ENCODE measurements at regions not wholly inside any gene's neighbourhood (a gene's known extent, or its start where the extent isn't known, plus 50 kb on each side); places are given as distances from the start of the nearest gene placed in this dataset.
"Not testable (repeated sequence)": the region's sequence is repeated elsewhere in the genome, so short reads cannot be mapped to it uniquely, and the experiment has no call there.

GRCh38 chr4:131584587-131584986 lies 1564.5 kb upstream of the PCDH10 start:
- no peak overlapping the region for H3K9ac ChIP-seq (ENCODE audit: low read depth in 1 of 2, low read length in 2 of 2)
- no peak overlapping the region for H3K4me3 ChIP-seq (ENCODE audit: low read depth in 1 of 2, low read length in 2 of 2)
- H3K27me3 ChIP-seq (ENCODE audit: control insufficient read depth in 1 of 2, insufficient read depth in 2 of 2, low read length in 2 of 2): no peaks in the 10 kb centered on the region
- no peaks in the 10 kb centered on the region for H3K36me3 ChIP-seq (ENCODE audit: control insufficient read depth in 1 of 2, insufficient read depth in 2 of 2, low read length in 2 of 2)
- H3K4me1 ChIP-seq (ENCODE audit: control insufficient read depth in 1 of 2, insufficient read depth in 2 of 2, low read length in 2 of 2): no peaks in the 10 kb centered on the region
- H3K27ac ChIP-seq (ENCODE audit: low read depth, low read length): no peak overlapping the region
- peaks cover 6% of the 10 kb centered on the region in 2 donors for H3K9me3 ChIP-seq (ENCODE audit: control insufficient read depth in 1 of 2, low read length in 2 of 2)

GRCh38 chr4:131595140-131595539 lies 1554.0 kb upstream of the PCDH10 start:
- no peak overlapping the region for H3K9ac ChIP-seq (ENCODE audit: low read depth in 1 of 2, low read length in 2 of 2)
- no peaks in the 10 kb centered on the region for H3K36me3 ChIP-seq (ENCODE audit: control insufficient read depth in 1 of 2, insufficient read depth in 2 of 2, low read length in 2 of 2)
- no peaks in the 10 kb centered on the region for H3K4me1 ChIP-seq (ENCODE audit: control insufficient read depth in 1 of 2, insufficient read depth in 2 of 2, low read length in 2 of 2)
- peaks cover 0 to 7% of the 10 kb centered on the region in 2 donors for H3K9me3 ChIP-seq (ENCODE audit: control insufficient read depth in 1 of 2, low read length in 2 of 2)
- H3K27me3 ChIP-seq (ENCODE audit: control insufficient read depth in 1 of 2, insufficient read depth in 2 of 2, low read length in 2 of 2): no peaks in the 10 kb centered on the region
- no peak overlapping the region for H3K27ac ChIP-seq (ENCODE audit: low read depth, low read length)
- H3K4me3 ChIP-seq (ENCODE audit: low read depth in 1 of 2, low read length in 2 of 2): no peak overlapping the region

- Histone ChIP-seq H3K9me3 (ENCODE audit: control insufficient read depth in 1 of 2, low read length in 2 of 2) (no peaks in the 10 kb centered on the region), H3K9ac (ENCODE audit: low read depth in 1 of 2, low read length in 2 of 2) (no peak overlapping the region), H3K4me3 (ENCODE audit: low read depth in 1 of 2, low read length in 2 of 2) (no peak overlapping the region), H3K36me3 (ENCODE audit: control insufficient read depth in 1 of 2, insufficient read depth in 2 of 2, low read length in 2 of 2) (no peaks in the 10 kb centered on the region), H3K27me3 (ENCODE audit: control insufficient read depth in 1 of 2, insufficient read depth in 2 of 2, low read length in 2 of 2) (no peaks in the 10 kb centered on the region), H3K4me1 (ENCODE audit: control insufficient read depth in 1 of 2, insufficient read depth in 2 of 2, low read length in 2 of 2) (no peaks in the 10 kb centered on the region), H3K27ac (ENCODE audit: low read depth, low read length) (no peak overlapping the region)
Measured at GRCh38 chr4:131603705-131604104, 1545.4 kb upstream of the PCDH10 start.

- Histone ChIP-seq H3K4me1 (ENCODE audit: control insufficient read depth in 1 of 2, insufficient read depth in 2 of 2, low read length in 2 of 2) (no peaks in the 10 kb centered on the region), H3K9me3 (ENCODE audit: control insufficient read depth in 1 of 2, low read length in 2 of 2) (no peaks in the 10 kb centered on the region), H3K9ac (ENCODE audit: low read depth in 1 of 2, low read length in 2 of 2) (no peak overlapping the region), H3K4me3 (ENCODE audit: low read depth in 1 of 2, low read length in 2 of 2) (no peak overlapping the region), H3K27ac (ENCODE audit: low read depth, low read length) (no peak overlapping the region), H3K27me3 (ENCODE audit: control insufficient read depth in 1 of 2, insufficient read depth in 2 of 2, low read length in 2 of 2) (no peaks in the 10 kb centered on the region), H3K36me3 (ENCODE audit: control insufficient read depth in 1 of 2, insufficient read depth in 2 of 2, low read length in 2 of 2) (no peaks in the 10 kb centered on the region)
Measured at GRCh38 chr4:131609039-131609438, 1540.1 kb upstream of the PCDH10 start.

GRCh38 chr4:131610517-131610916 lies 1538.6 kb upstream of the PCDH10 start:
- not testable (repeated sequence) for H3K4me3 ChIP-seq (ENCODE audit: low read depth in 1 of 2, low read length in 2 of 2); H3K4me1 ChIP-seq (ENCODE audit: control insufficient read depth in 1 of 2, insufficient read depth in 2 of 2, low read length in 2 of 2); H3K36me3 ChIP-seq (ENCODE audit: control insufficient read depth in 1 of 2, insufficient read depth in 2 of 2, low read length in 2 of 2); H3K27ac ChIP-seq (ENCODE audit: low read depth, low read length); H3K9me3 ChIP-seq (ENCODE audit: control insufficient read depth in 1 of 2, low read length in 2 of 2); H3K9ac ChIP-seq (ENCODE audit: low read depth in 1 of 2, low read length in 2 of 2); H3K27me3 ChIP-seq (ENCODE audit: control insufficient read depth in 1 of 2, insufficient read depth in 2 of 2, low read length in 2 of 2)

GRCh38 chr4:131613086-131613823 lies 1535.8 kb upstream of the PCDH10 start:
- Histone ChIP-seq H3K27ac (ENCODE audit: low read depth, low read length) (no peak overlapping the region), H3K9ac (ENCODE audit: low read depth in 1 of 2, low read length in 2 of 2) (no peak overlapping the region), H3K4me1 (ENCODE audit: control insufficient read depth in 1 of 2, insufficient read depth in 2 of 2, low read length in 2 of 2) (no peaks in the 10 kb centered on the region), H3K36me3 (ENCODE audit: control insufficient read depth in 1 of 2, insufficient read depth in 2 of 2, low read length in 2 of 2) (no peaks in the 10 kb centered on the region), H3K9me3 (ENCODE audit: control insufficient read depth in 1 of 2, low read length in 2 of 2) (no peaks in the 10 kb centered on the region), H3K4me3 (ENCODE audit: low read depth in 1 of 2, low read length in 2 of 2) (no peak overlapping the region), H3K27me3 (ENCODE audit: control insufficient read depth in 1 of 2, insufficient read depth in 2 of 2, low read length in 2 of 2) (no peaks in the 10 kb centered on the region)

GRCh38 chr4:131613824-131614216 lies 1535.3 kb upstream of the PCDH10 start:
- no peak overlapping the region for H3K4me3 ChIP-seq (ENCODE audit: low read depth in 1 of 2, low read length in 2 of 2)
- H3K36me3 ChIP-seq (ENCODE audit: control insufficient read depth in 1 of 2, insufficient read depth in 2 of 2, low read length in 2 of 2): no peaks in the 10 kb centered on the region
- no peak overlapping the region for H3K9ac ChIP-seq (ENCODE audit: low read depth in 1 of 2, low read length in 2 of 2)
- no peaks in the 10 kb centered on the region for H3K9me3 ChIP-seq (ENCODE audit: control insufficient read depth in 1 of 2, low read length in 2 of 2)
- H3K27ac ChIP-seq (ENCODE audit: low read depth, low read length): no peak overlapping the region
- H3K27me3 ChIP-seq (ENCODE audit: control insufficient read depth in 1 of 2, insufficient read depth in 2 of 2, low read length in 2 of 2): no peaks in the 10 kb centered on the region
- no peaks in the 10 kb centered on the region for H3K4me1 ChIP-seq (ENCODE audit: control insufficient read depth in 1 of 2, insufficient read depth in 2 of 2, low read length in 2 of 2)

GRCh38 chr4:131632877-131633276 lies 1516.2 kb upstream of the PCDH10 start:
- H3K9ac ChIP-seq (ENCODE audit: low read depth in 1 of 2, low read length in 2 of 2): no peak overlapping the region
- no peaks in the 10 kb centered on the region for H3K27me3 ChIP-seq (ENCODE audit: control insufficient read depth in 1 of 2, insufficient read depth in 2 of 2, low read length in 2 of 2)
- H3K27ac ChIP-seq (ENCODE audit: low read depth, low read length): no peak overlapping the region
- H3K9me3 ChIP-seq (ENCODE audit: control insufficient read depth in 1 of 2, low read length in 2 of 2): peaks cover 12 to 22% of the 10 kb centered on the region in 2 donors
- H3K4me3 ChIP-seq (ENCODE audit: low read depth in 1 of 2, low read length in 2 of 2): no peak overlapping the region
- H3K4me1 ChIP-seq (ENCODE audit: control insufficient read depth in 1 of 2, insufficient read depth in 2 of 2, low read length in 2 of 2): no peaks in the 10 kb centered on the region
- H3K36me3 ChIP-seq (ENCODE audit: control insufficient read depth in 1 of 2, insufficient read depth in 2 of 2, low read length in 2 of 2): no peaks in the 10 kb centered on the region

GRCh38 chr4:131635191-131635590 lies 1513.9 kb upstream of the PCDH10 start:
- no peaks in the 10 kb centered on the region for H3K4me1 ChIP-seq (ENCODE audit: control insufficient read depth in 1 of 2, insufficient read depth in 2 of 2, low read length in 2 of 2)
- H3K9ac ChIP-seq (ENCODE audit: low read depth in 1 of 2, low read length in 2 of 2): no peak overlapping the region
- H3K4me3 ChIP-seq (ENCODE audit: low read depth in 1 of 2, low read length in 2 of 2): no peak overlapping the region
- H3K27me3 ChIP-seq (ENCODE audit: control insufficient read depth in 1 of 2, insufficient read depth in 2 of 2, low read length in 2 of 2): no peaks in the 10 kb centered on the region
- H3K36me3 ChIP-seq (ENCODE audit: control insufficient read depth in 1 of 2, insufficient read depth in 2 of 2, low read length in 2 of 2): no peaks in the 10 kb centered on the region
- no peak overlapping the region for H3K27ac ChIP-seq (ENCODE audit: low read depth, low read length)
- H3K9me3 ChIP-seq (ENCODE audit: control insufficient read depth in 1 of 2, low read length in 2 of 2): peaks cover 12 to 23% of the 10 kb centered on the region in 2 donors

GRCh38 chr4:131638781-131639180 lies 1510.3 kb upstream of the PCDH10 start:
- Histone ChIP-seq H3K4me3 (ENCODE audit: low read depth in 1 of 2, low read length in 2 of 2) (no peak overlapping the region), H3K27ac (ENCODE audit: low read depth, low read length) (no peak overlapping the region), H3K4me1 (ENCODE audit: control insufficient read depth in 1 of 2, insufficient read depth in 2 of 2, low read length in 2 of 2) (no peaks in the 10 kb centered on the region), H3K27me3 (ENCODE audit: control insufficient read depth in 1 of 2, insufficient read depth in 2 of 2, low read length in 2 of 2) (no peaks in the 10 kb centered on the region), H3K9ac (ENCODE audit: low read depth in 1 of 2, low read length in 2 of 2) (no peak overlapping the region), H3K36me3 (ENCODE audit: control insufficient read depth in 1 of 2, insufficient read depth in 2 of 2, low read length in 2 of 2) (no peaks in the 10 kb centered on the region), H3K9me3 (ENCODE audit: control insufficient read depth in 1 of 2, low read length in 2 of 2) (peaks cover 8 to 22% of the 10 kb centered on the region in 2 donors)
